HEK293 (cell line): ENCODE measurements at regions not wholly inside any gene's neighbourhood (a gene's known extent, or its start where the extent isn't known, plus 50 kb on each side); places are given as distances from the start of the nearest gene placed in this dataset.

Source experiments
- CTCF ChIA-PET: fragments of 350-600 bp; formaldehyde crosslinking; extraction: SDS; loops from one replicate; lab custom pipeline; 2021; ENCODE audit warnings: antibody characterized with exemption; lab: Yijun Ruan, JAX
- POLR2A ChIA-PET: fragments of 300-600 bp; formaldehyde crosslinking; extraction: SDS; loops from one replicate; lab custom pipeline; 2020; ENCODE audit warnings: antibody characterized with exemption, inconsistent platforms; lab: Yijun Ruan, JAX
- H3K27ac ChIP-seq: fragments of 200-500 bp; sonication (Bioruptor generic); 2 replicates; pipeline ENCODE4 v1.5.1; 2014; ENCODE audit warnings: low read depth, low read length, control low read depth, inconsistent platforms; ENCODE audit errors: extremely low read depth
- H3K36me3 ChIP-seq, 2 experiments: fragments of 200-500 bp in 1 of 2; sonication (Bioruptor generic) in 1 of 2; 1 replicate in 1 of 2; 2 replicates in 1 of 2; pipeline ENCODE4 v1.5.1; 2014 to 2017; ENCODE audit warnings: inconsistent platforms in 2 of 2, low read length in 2 of 2; ENCODE audit not compliant: control insufficient read depth in 2 of 2, insufficient read depth in 1 of 2
- H3K4me1 ChIP-seq: fragments of 200-500 bp; sonication (Bioruptor generic); 2 replicates; pipeline ENCODE4 v1.5.1; 2014; ENCODE audit warnings: mild to moderate bottlenecking, low read length, inconsistent platforms; ENCODE audit not compliant: control insufficient read depth, insufficient read depth
- H3K4me3 ChIP-seq: 2 replicates; pipeline ENCODE4 v1.5.1; 2011; ENCODE audit warnings: low read depth, mild to moderate bottlenecking, control low read depth, low read length, moderate library complexity
- H3K9me3 ChIP-seq: fragments of 200-500 bp; sonication (Bioruptor generic); 2 replicates; pipeline ENCODE4 v1.5.1; 2014; ENCODE audit warnings: low read depth, low read length, inconsistent platforms; ENCODE audit not compliant: control insufficient read depth, insufficient read depth
- KLF7 ChIP-seq: fragments of 450-650 bp; formaldehyde crosslinking; IDR thresholded peaks from 2 replicates; pipeline ENCODE4 v1.5.1; 2016; ENCODE audit warnings: missing biosample characterization, missing genetic modification characterization, borderline replicate concordance
- KLF8 ChIP-seq: fragments of 450-650 bp; formaldehyde crosslinking; IDR thresholded peaks from 2 replicates; pipeline ENCODE4 v1.5.1; 2016; ENCODE audit warnings: missing biosample characterization, missing genetic modification characterization
- MYNN ChIP-seq: fragments of 450-650 bp; formaldehyde crosslinking; IDR thresholded peaks from 2 replicates; pipeline ENCODE4 v1.5.1; 2016; ENCODE audit warnings: missing biosample characterization, missing genetic modification characterization, borderline replicate concordance
- RBAK ChIP-seq: fragments of 450-650 bp; formaldehyde crosslinking; IDR thresholded peaks from 2 replicates; pipeline ENCODE4 v1.5.1; 2016; ENCODE audit warnings: missing biosample characterization, missing genetic modification characterization
- YY2 ChIP-seq: fragments of 450-650 bp; formaldehyde crosslinking; IDR thresholded peaks from 2 replicates; pipeline ENCODE4 v1.5.1; 2016; ENCODE audit warnings: missing biosample characterization, missing genetic modification characterization
- ZBTB17 ChIP-seq: fragments of 450-650 bp; formaldehyde crosslinking; IDR thresholded peaks from 2 replicates; pipeline ENCODE4 v1.5.1; 2016; ENCODE audit warnings: missing biosample characterization, missing genetic modification characterization
- ZBTB44 ChIP-seq: fragments of 450-650 bp; IDR thresholded peaks from 2 replicates; pipeline ENCODE4 v1.5.1; 2018; ENCODE audit warnings: missing biosample characterization, mild to moderate bottlenecking, missing genetic modification characterization
- ZBTB7A ChIP-seq: fragments of 450-650 bp; formaldehyde crosslinking; IDR thresholded peaks from 2 replicates; pipeline ENCODE4 v1.5.1; 2016; ENCODE audit warnings: low read depth, missing biosample characterization, missing genetic modification characterization
- ZFP41 ChIP-seq: fragments of 450-650 bp; formaldehyde crosslinking; IDR thresholded peaks from 2 replicates; pipeline ENCODE4 v1.5.1; 2016; ENCODE audit warnings: missing biosample characterization, missing genetic modification characterization, borderline replicate concordance
- ZFP69B ChIP-seq: fragments of 450-650 bp; formaldehyde crosslinking; IDR thresholded peaks from 2 replicates; pipeline ENCODE4 v1.5.1; 2016; ENCODE audit warnings: missing biosample characterization, missing genetic modification characterization
- ZIC2 ChIP-seq: fragments of 450-650 bp; formaldehyde crosslinking; IDR thresholded peaks from 2 replicates; pipeline ENCODE4 v1.5.1; 2016; ENCODE audit warnings: missing biosample characterization, missing genetic modification characterization
- ZNF121 ChIP-seq: fragments of 450-650 bp; formaldehyde crosslinking; IDR thresholded peaks from 2 replicates; pipeline ENCODE4 v1.5.1; 2016; ENCODE audit warnings: missing biosample characterization, missing genetic modification characterization
- ZNF148 ChIP-seq: fragments of 450-650 bp; formaldehyde crosslinking; IDR thresholded peaks from 2 replicates; pipeline ENCODE4 v1.5.0; 2017; ENCODE audit warnings: missing biosample characterization, missing genetic modification characterization, borderline replicate concordance
- ZNF18 ChIP-seq: fragments of 450-650 bp; formaldehyde crosslinking; IDR thresholded peaks from 2 replicates; pipeline ENCODE4 v1.5.1; 2016; ENCODE audit warnings: missing biosample characterization, missing genetic modification characterization
- ZNF223 ChIP-seq: fragments of 450-650 bp; formaldehyde crosslinking; IDR thresholded peaks from 2 replicates; pipeline ENCODE4 v1.5.1; 2016; ENCODE audit warnings: missing biosample characterization, missing genetic modification characterization
- ZNF248 ChIP-seq: fragments of 450-650 bp; formaldehyde crosslinking; IDR thresholded peaks from 2 replicates; pipeline ENCODE4 v1.5.1; 2017; ENCODE audit warnings: missing biosample characterization, missing genetic modification characterization
- ZNF423 ChIP-seq: fragments of 450-650 bp; formaldehyde crosslinking; IDR thresholded peaks from 2 replicates; pipeline ENCODE4 v1.5.1; 2016; ENCODE audit warnings: missing biosample characterization, missing genetic modification characterization
- ZNF48 ChIP-seq: fragments of 450-650 bp; formaldehyde crosslinking; IDR thresholded peaks from 2 replicates; pipeline ENCODE4 v1.5.1; 2016; ENCODE audit warnings: missing biosample characterization, missing genetic modification characterization
- ZNF549 ChIP-seq: fragments of 450-650 bp; IDR thresholded peaks from 2 replicates; pipeline ENCODE4 v1.5.1; 2018; ENCODE audit warnings: missing biosample characterization, missing genetic modification characterization, mild to moderate bottlenecking, inconsistent platforms, moderate library complexity
- ZNF600 ChIP-seq: fragments of 450-650 bp; formaldehyde crosslinking; IDR thresholded peaks from 2 replicates; pipeline ENCODE4 v1.5.1; 2016; ENCODE audit warnings: missing biosample characterization, missing genetic modification characterization
- ZNF621 ChIP-seq: fragments of 450-650 bp; formaldehyde crosslinking; IDR thresholded peaks from 2 replicates; pipeline ENCODE4 v1.5.1; 2017; ENCODE audit warnings: missing biosample characterization, missing genetic modification characterization
- ZNF747 ChIP-seq: fragments of 450-650 bp; formaldehyde crosslinking; IDR thresholded peaks from 2 replicates; pipeline ENCODE4 v1.5.1; 2016; ENCODE audit warnings: missing biosample characterization, missing genetic modification characterization
- ZNF776 ChIP-seq: fragments of 450-650 bp; formaldehyde crosslinking; IDR thresholded peaks from 2 replicates; pipeline ENCODE4 v1.5.0; 2017; ENCODE audit warnings: missing biosample characterization, missing genetic modification characterization, borderline replicate concordance
- ZNF777 ChIP-seq: fragments of 450-650 bp; formaldehyde crosslinking; IDR thresholded peaks from 2 replicates; pipeline ENCODE4 v1.5.1; 2017; ENCODE audit warnings: missing biosample characterization, missing genetic modification characterization, borderline replicate concordance
- ZNF837 ChIP-seq: fragments of 450-650 bp; formaldehyde crosslinking; IDR thresholded peaks from 2 replicates; pipeline ENCODE4 v1.5.1; 2016; ENCODE audit warnings: missing biosample characterization, missing genetic modification characterization
- ZSCAN16 ChIP-seq: fragments of 450-650 bp; formaldehyde crosslinking; IDR thresholded peaks from 2 replicates; pipeline ENCODE4 v1.5.1; 2016; ENCODE audit warnings: missing biosample characterization, missing genetic modification characterization
- ZSCAN18 ChIP-seq: fragments of 450-650 bp; formaldehyde crosslinking; IDR thresholded peaks from 2 replicates; pipeline ENCODE4 v1.5.1; 2016; ENCODE audit warnings: missing biosample characterization, missing genetic modification characterization
- ZSCAN4 ChIP-seq: fragments of 450-650 bp; formaldehyde crosslinking; IDR thresholded peaks from 2 replicates; pipeline ENCODE4 v1.5.1; 2017; ENCODE audit warnings: missing biosample characterization, missing genetic modification characterization

GRCh38 chr7:46247664-46248063 lies 326.6 kb upstream of the IGFBP3 start (continued):
- TF ChIP-seq ZBTB17 (tag by site-specific recombination) (no peak), ZNF223 (tag by site-specific recombination) (no peak), ZNF747 (tag by site-specific recombination) (no peak), ZIC2 (tag by site-specific recombination) (no peak), ZSCAN4 (no peak), YY2 (tag by site-specific recombination) (no peak), ZNF776 (tag by site-specific recombination) (no peak)

GRCh38 chr7:46245586-46246111 lies 324.6 kb upstream of the IGFBP3 start:
- Histone ChIP-seq H3K36me3 (no peaks in the 10 kb centered on the region), H3K4me3 (no peak overlapping the region), H3K9me3 (no peaks in the 10 kb centered on the region)
- CTCF ChIA-PET: no interaction called here
- TF ChIP-seq ZBTB44 (no peak), ZNF248 (tag by site-specific recombination) (no peak), ZSCAN18 (tag by site-specific recombination) (no peak), ZNF18 (no peak), ZNF121 (tag by site-specific recombination) (no peak), ZFP69B (tag by site-specific recombination) (no peak), KLF8 (tag by site-specific recombination) (no peak)
- TF ChIP-seq, all 188 proteins: peak for 0
- Histone ChIP-seq H3K27ac (no peak overlapping the region), H3K4me1 (no peaks in the 10 kb centered on the region)
- POLR2A ChIA-PET: no interaction called here

GRCh38 chr7:46244757-46245156 lies 323.7 kb upstream of the IGFBP3 start:
- Histone ChIP-seq H3K4me1 (no peaks in the 10 kb centered on the region), H3K27ac (no peak overlapping the region), H3K9me3 (no peaks in the 10 kb centered on the region), H3K36me3 (no peaks in the 10 kb centered on the region), H3K4me3 (no peak overlapping the region)
- ChIA-PET CTCF (no interaction called here), POLR2A (no interaction called here)
- TF ChIP-seq ZNF549 (no peak), RBAK (tag by site-specific recombination) (no peak), ZNF621 (no peak), ZNF837 (tag by site-specific recombination) (no peak), ZNF148 (no peak), ZNF48 (tag by site-specific recombination) (no peak), ZFP41 (tag by site-specific recombination) (no peak), ZNF423 (tag by site-specific recombination) (no peak), ZNF747 (tag by site-specific recombination) (no peak), ZSCAN16 (tag by site-specific recombination) (no peak), ZNF600 (tag by site-specific recombination) (no peak), KLF7 (tag by site-specific recombination) (no peak), MYNN (tag by site-specific recombination) (no peak), ZNF777 (tag by site-specific recombination) (no peak), ZBTB7A (tag by site-specific recombination) (no peak)
